Body of pancreas (tissue), 4 donors: ENCODE measurements at regions not wholly inside any gene's neighbourhood (a gene's known extent, or its start where the extent isn't known, plus 50 kb on each side); places are given as distances from the start of the nearest gene placed in this dataset.

Source experiments
- ATAC-seq: fragments of 150-250 bp; one replicate; pipeline ENCODE4 v1.9.1; 2016
- DNase-seq, 4 donors: peaks; one replicate each; pipeline ENCODE4 v3.0.0-alpha.2; 2019
- H3K27ac ChIP-seq, 4 donors: fragments of 200-600 bp; sonication (generic); 1 replicate in 3 of 4; 2 replicates in 1 of 4; pipeline versions ENCODE4 v1.5.1 to v1.6.1; 2016 to 2019; ENCODE audit warnings: mild to moderate bottlenecking in 1 of 4, mixed read lengths in 1 of 4, moderate library complexity in 1 of 4
- H3K27me3 ChIP-seq, 2 donors: fragments of 200-600 bp; sonication (generic); one replicate each; pipeline ENCODE4 v1.6.0; 2016; ENCODE audit warnings: mild to moderate bottlenecking in 1 of 2
- H3K36me3 ChIP-seq, 2 donors: fragments of 200-600 bp; sonication (generic); replicated peaks in 1 of 2; 2 replicates each; pipeline ENCODE4 v1.5.1; 2016; ENCODE audit warnings: low read depth in 2 of 2; ENCODE audit not compliant: insufficient read depth in 1 of 2
- H3K4me1 ChIP-seq: fragments of 200-600 bp; sonication (generic); one replicate; pipeline ENCODE4 v1.6.0; 2016
- H3K4me3 ChIP-seq, 2 donors: fragments of 200-600 bp; sonication (generic); 1 replicate in 1 of 2; 2 replicates in 1 of 2; pipeline ENCODE4 v1.5.1; 2016 to 2019
- H3K9me3 ChIP-seq, 3 donors: fragments of 200-600 bp; sonication (generic); 1 replicate in 2 of 3; 2 replicates in 1 of 3; pipeline ENCODE4 v1.5.1; 2016
- CTCF ChIP-seq, 7 experiments: fragments of 450-650 bp in 4 of 7; fragments of 200-600 bp in 3 of 7; sonication (generic) in 3 of 7; IDR thresholded peaks; one replicate each; pipeline ENCODE4 v1.5.1; 2016 to 2019; ENCODE audit warnings: antibody characterized with exemption in 7 of 7
- POLR2A ChIP-seq, 3 donors: fragments of 450-650 bp; IDR thresholded peaks; one replicate each; pipeline ENCODE4 v1.6.1; 2016; ENCODE audit warnings: antibody characterized with exemption in 3 of 3, mild to moderate bottlenecking in 2 of 3
- WGBS, 2 donors: methylation state at CpG; one replicate each; pipeline ENCODE4 v1.1.5; 2017; 5-methylcytosine and 5-hydroxymethylcytosine counted together
- intact Hi-C: fragments of 100-400 bp; cut with DNase I; formaldehyde crosslinking; loops from one replicate; pipeline ENCODE4 v1.15.1; 2023

GRCh38 chr4:98778206-98778605 is 119.8 kb upstream of the TSPAN5 start:
- intact Hi-C loops, result no loop called here
- Histone ChIP-seq H3K27me3 (no peaks in the 10 kb centered on the region), H3K9me3 (no peaks in the 10 kb centered on the region), H3K36me3 (no peaks in the 10 kb centered on the region), H3K4me1 (no peaks in the 10 kb centered on the region), H3K27ac (no peak overlapping the region), H3K4me3 (no peak overlapping the region)
- no peak for TF ChIP-seq POLR2A (IDR thresholded peaks at IDR 0.05)
- TF ChIP-seq CTCF (IDR thresholded peaks at IDR 0.05), result no peak
- WGBS, 2 donors, result 55 to 56% methylated on average over 4 of the region's 4 CpGs
- no peak for ATAC-seq
- no peak for DNase-seq

- H3K36me3 ChIP-seq, result no peaks in the 10 kb centered on the region
- no peaks in the 10 kb centered on the region for H3K9me3 ChIP-seq
- 90 to 91% methylated on average over 2 of the region's 2 CpGs for WGBS, 2 donors
- TF ChIP-seq POLR2A (IDR thresholded peaks at IDR 0.05) (no peak), CTCF (IDR thresholded peaks at IDR 0.05) (no peak)
- no peak for ATAC-seq
- H3K4me3 ChIP-seq, result no peak overlapping the region
- H3K27me3 ChIP-seq, result no peaks in the 10 kb centered on the region
- no peak overlapping the region for H3K27ac ChIP-seq
- no peak for DNase-seq
- H3K4me1 ChIP-seq, result no peaks in the 10 kb centered on the region
- intact Hi-C loops, result no loop called here
Measured at GRCh38 chr4:98775672-98776071, 117.3 kb upstream of the TSPAN5 start.

- no peaks in the 10 kb centered on the region for H3K4me1 ChIP-seq
- no peak overlapping the region for H3K27ac ChIP-seq
- no peak overlapping the region for H3K4me3 ChIP-seq
- no peaks in the 10 kb centered on the region for H3K27me3 ChIP-seq
- WGBS, 2 donors, result 79 to 91% methylated on average over 4 of the region's 4 CpGs
- no peaks in the 10 kb centered on the region for H3K36me3 ChIP-seq
- ATAC-seq (no peak), DNase-seq (peak in 1 of 4 donors; percentile 5)
- intact Hi-C loops, result no loop called here
- no peaks in the 10 kb centered on the region for H3K9me3 ChIP-seq
- TF ChIP-seq POLR2A (IDR thresholded peaks at IDR 0.05) (no peak), CTCF (IDR thresholded peaks at IDR 0.05) (no peak)
Measured at GRCh38 chr4:98773638-98774037, 115.2 kb upstream of the TSPAN5 start.

- Histone ChIP-seq H3K4me1 (no peaks in the 10 kb centered on the region), H3K27ac (no peak overlapping the region), H3K36me3 (no peaks in the 10 kb centered on the region), H3K27me3 (no peaks in the 10 kb centered on the region), H3K9me3 (no peaks in the 10 kb centered on the region), H3K4me3 (no peak overlapping the region)
- DNase-seq (no peak), ATAC-seq (no peak)
- intact Hi-C loops, result no loop called here
- 13 to 15% methylated on average over 5 of the region's 5 CpGs for WGBS, 2 donors
- TF ChIP-seq POLR2A (IDR thresholded peaks at IDR 0.05) (no peak), CTCF (IDR thresholded peaks at IDR 0.05) (no peak)
Measured at GRCh38 chr4:98771959-98772632, 113.7 kb upstream of the TSPAN5 start.

GRCh38 chr4:98765771-98766170 is 107.4 kb upstream of the TSPAN5 start:
- DNase-seq (no peak), ATAC-seq (no peak)
- H3K4me1 ChIP-seq, result no peaks in the 10 kb centered on the region
- no peak overlapping the region for H3K27ac ChIP-seq
- intact Hi-C loops, result no loop called here
- no peaks in the 10 kb centered on the region for H3K27me3 ChIP-seq
- peaks cover 0 to 6% (median 0%) of the 10 kb centered on the region in 3 donors for H3K9me3 ChIP-seq
- no peaks in the 10 kb centered on the region for H3K36me3 ChIP-seq
- TF ChIP-seq CTCF (IDR thresholded peaks at IDR 0.05) (no peak), POLR2A (IDR thresholded peaks at IDR 0.05) (no peak)
- 57 to 64% methylated on average over 1 of the region's 1 CpG for WGBS, 2 donors
- H3K4me3 ChIP-seq, result no peak overlapping the region
